Rectal smooth muscle tissue (tissue), 1 donor: ENCODE measurements at regions not wholly inside any gene's neighbourhood (a gene's known extent, or its start where the extent isn't known, plus 50 kb on each side); places are given as distances from the start of the nearest gene placed in this dataset.

ENCODE experiments used
- H3K27ac ChIP-seq: one replicate; pipeline ENCODE4 v1.7.0; 2013; ENCODE audit warnings: low read depth, low read length, inconsistent platforms
- H3K27me3 ChIP-seq: one replicate; pipeline ENCODE4 v1.7.0; 2013; ENCODE audit warnings: low read length; ENCODE audit not compliant: control insufficient read depth, insufficient read depth
- H3K36me3 ChIP-seq: one replicate; pipeline ENCODE4 v1.7.0; 2013; ENCODE audit warnings: low read length; ENCODE audit not compliant: control insufficient read depth, insufficient read depth
- H3K4me1 ChIP-seq: one replicate; pipeline ENCODE4 v1.7.0; 2013; ENCODE audit warnings: low read length; ENCODE audit not compliant: control insufficient read depth, insufficient read depth
- H3K4me3 ChIP-seq: one replicate; pipeline ENCODE4 v1.7.0; 2013; ENCODE audit warnings: low read length
- H3K9ac ChIP-seq: one replicate; pipeline ENCODE4 v1.7.0; 2013; ENCODE audit warnings: low read length

- no peak overlapping the region for H3K9ac ChIP-seq
- H3K27me3 ChIP-seq: no peaks in the 10 kb centered on the region
- H3K36me3 ChIP-seq: no peaks in the 10 kb centered on the region
- peaks cover 2% of the 10 kb centered on the region for H3K4me1 ChIP-seq
- H3K4me3 ChIP-seq: no peak overlapping the region
- no peak overlapping the region for H3K27ac ChIP-seq
Measured at GRCh38 chr7:22631730-22632129, 95.3 kb upstream of the IL6 start.

- Histone ChIP-seq H3K36me3 (no peaks in the 10 kb centered on the region), H3K27ac (no peak overlapping the region)
Measured at GRCh38 chr7:22630069-22630468, 96.9 kb upstream of the IL6 start.

GRCh38 chr7:22629056-22629455, 97.9 kb upstream of the IL6 start:
- Histone ChIP-seq H3K27ac (no peak overlapping the region), H3K27me3 (no peaks in the 10 kb centered on the region), H3K4me1 (peaks cover under 1% of the 10 kb centered on the region)

More at GRCh38 chr7:22630069-22630468, 96.9 kb upstream of the IL6 start:
- Histone ChIP-seq H3K4me1 (peaks cover 2% of the 10 kb centered on the region), H3K9ac (no peak overlapping the region), H3K4me3 (no peak overlapping the region), H3K27me3 (no peaks in the 10 kb centered on the region)

GRCh38 chr7:22628112-22628511, 98.9 kb upstream of the IL6 start:
- H3K27ac ChIP-seq: no peak overlapping the region
- H3K4me1 ChIP-seq: no peaks in the 10 kb centered on the region
- H3K27me3 ChIP-seq: no peaks in the 10 kb centered on the region
- no peaks in the 10 kb centered on the region for H3K36me3 ChIP-seq
- H3K4me3 ChIP-seq: no peak overlapping the region
- no peak overlapping the region for H3K9ac ChIP-seq

More at GRCh38 chr7:22629056-22629455, 97.9 kb upstream of the IL6 start:
- Histone ChIP-seq H3K36me3 (no peaks in the 10 kb centered on the region), H3K4me3 (no peak overlapping the region), H3K9ac (no peak overlapping the region)

- Histone ChIP-seq H3K27me3 (no peaks in the 10 kb centered on the region), H3K4me1 (no peaks in the 10 kb centered on the region), H3K4me3 (no peak overlapping the region), H3K36me3 (no peaks in the 10 kb centered on the region), H3K9ac (no peak overlapping the region), H3K27ac (no peak overlapping the region)
Measured at GRCh38 chr7:22627136-22627535, 99.9 kb upstream of the IL6 start.

GRCh38 chr7:22625251-22625650, 101.7 kb upstream of the IL6 start:
- Histone ChIP-seq H3K4me1 (no peaks in the 10 kb centered on the region), H3K27me3 (no peaks in the 10 kb centered on the region), H3K36me3 (no peaks in the 10 kb centered on the region), H3K9ac (no peak overlapping the region), H3K27ac (no peak overlapping the region), H3K4me3 (no peak overlapping the region)

- Histone ChIP-seq H3K27ac (no peak overlapping the region), H3K4me1 (no peaks in the 10 kb centered on the region), H3K4me3 (no peak overlapping the region), H3K9ac (no peak overlapping the region), H3K27me3 (no peaks in the 10 kb centered on the region), H3K36me3 (no peaks in the 10 kb centered on the region)
Measured at GRCh38 chr7:22624781-22625180, 102.2 kb upstream of the IL6 start.

GRCh38 chr7:22622116-22622785, 104.7 kb upstream of the IL6 start:
- Histone ChIP-seq H3K36me3 (no peaks in the 10 kb centered on the region), H3K4me1 (no peaks in the 10 kb centered on the region), H3K27me3 (no peaks in the 10 kb centered on the region), H3K9ac (no peak overlapping the region), H3K4me3 (no peak overlapping the region), H3K27ac (no peak overlapping the region)

GRCh38 chr7:22618528-22618927, 108.5 kb upstream of the IL6 start:
- H3K4me3 ChIP-seq: no peak overlapping the region
- no peaks in the 10 kb centered on the region for H3K36me3 ChIP-seq
- H3K27me3 ChIP-seq: no peaks in the 10 kb centered on the region
- no peak overlapping the region for H3K9ac ChIP-seq
- no peak overlapping the region for H3K27ac ChIP-seq
- peaks cover 2% of the 10 kb centered on the region for H3K4me1 ChIP-seq

GRCh38 chr7:22617166-22617565, 109.8 kb upstream of the IL6 start:
- Histone ChIP-seq H3K4me3 (no peak overlapping the region), H3K27ac (no peak overlapping the region), H3K9ac (no peak overlapping the region), H3K36me3 (no peaks in the 10 kb centered on the region), H3K27me3 (no peaks in the 10 kb centered on the region), H3K4me1 (peaks cover 6% of the 10 kb centered on the region)

GRCh38 chr7:22613496-22613895, 113.5 kb upstream of the IL6 start:
- H3K27ac ChIP-seq: no peak overlapping the region
- H3K27me3 ChIP-seq: no peaks in the 10 kb centered on the region
- H3K36me3 ChIP-seq: no peaks in the 10 kb centered on the region
- H3K4me1 ChIP-seq: peaks cover 6% of the 10 kb centered on the region
- H3K9ac ChIP-seq: no peak overlapping the region
- no peak overlapping the region for H3K4me3 ChIP-seq

- H3K27me3 ChIP-seq: no peaks in the 10 kb centered on the region
- no peaks in the 10 kb centered on the region for H3K36me3 ChIP-seq
- no peak overlapping the region for H3K4me3 ChIP-seq
- peaks cover 6% of the 10 kb centered on the region for H3K4me1 ChIP-seq
- no peak overlapping the region for H3K27ac ChIP-seq
- no peak overlapping the region for H3K9ac ChIP-seq
Measured at GRCh38 chr7:22612776-22613175, 112.8 kb upstream of the STEAP1B start.

- Histone ChIP-seq H3K4me3 (no peak overlapping the region), H3K36me3 (no peaks in the 10 kb centered on the region), H3K9ac (no peak overlapping the region), H3K27ac (no peak overlapping the region), H3K27me3 (no peaks in the 10 kb centered on the region), H3K4me1 (peaks cover 6% of the 10 kb centered on the region)
Measured at GRCh38 chr7:22611758-22612079, 111.7 kb upstream of the STEAP1B start.
